SK-N-SH (cell line): ENCODE measurements at regions not wholly inside any gene's neighbourhood (a gene's known extent, or its start where the extent isn't known, plus 50 kb on each side); places are given as distances from the start of the nearest gene placed in this dataset.

Experiments
- CTCF ChIA-PET: fragments of 300-600, 350-600 bp; formaldehyde crosslinking; extraction: SDS; loops from one replicate; lab custom pipeline; 2021; lab: Yijun Ruan, JAX
- POLR2A ChIA-PET: fragments of 350-600 bp; sonication (Branson Sonifier 250); formaldehyde crosslinking; extraction: SDS; loops from one replicate; lab custom pipeline; 2020; ENCODE audit warnings: antibody characterized with exemption, inconsistent platforms; lab: Yijun Ruan, JAX
- DNase-seq: peaks from one replicate; pipeline ENCODE4 v3.0.0; 2012
- H2AFZ ChIP-seq: fragments of 200-600 bp; sonication (generic); 2 replicates; pipeline ENCODE4 v1.8.1; 2016; ENCODE audit warnings: antibody characterized with exemption, mild to moderate bottlenecking, low read depth
- H3F3A ChIP-seq: fragments of 200-600 bp; sonication (generic); replicated peaks from 2 replicates; pipeline ENCODE3; 2016; ENCODE audit warnings: antibody characterized with exemption, mild to moderate bottlenecking; ENCODE audit not compliant: insufficient read depth
- H3K27ac ChIP-seq, 2 experiments: fragments of 200-500 bp in 1 of 2; fragments of 200-600 bp in 1 of 2; sonication (Bioruptor generic) in 1 of 2; sonication (generic), shearing (Covaris generic) in 1 of 2; 2 replicates each; pipeline versions ENCODE4 v1.5.1 to v1.6.1; 2014 to 2016; ENCODE audit warnings: low read depth in 2 of 2, inconsistent platforms in 1 of 2, low read length in 1 of 2, mild to moderate bottlenecking in 1 of 2, mixed read lengths in 1 of 2
- H3K27me3 ChIP-seq: fragments of 200-600 bp; sonication (generic), shearing (Covaris generic); 2 replicates; pipeline ENCODE4 v1.6.1; 2016; ENCODE audit warnings: mixed run types; ENCODE audit not compliant: insufficient read depth
- H3K36me3 ChIP-seq, 2 experiments: fragments of 200-500 bp in 1 of 2; fragments of 200-600 bp in 1 of 2; sonication (Bioruptor generic) in 1 of 2; sonication (generic) in 1 of 2; replicated peaks in 1 of 2; 2 replicates each; pipeline versions ENCODE3 to v1.5.1; 2014 to 2016; ENCODE audit warnings: low read length in 1 of 2, mild to moderate bottlenecking in 1 of 2; ENCODE audit not compliant: insufficient read depth in 2 of 2, control insufficient read depth in 1 of 2
- H3K4me1 ChIP-seq, 2 experiments: fragments of 200-500 bp in 1 of 2; fragments of 200-600 bp in 1 of 2; sonication (Bioruptor generic) in 1 of 2; sonication (generic), shearing (Covaris generic) in 1 of 2; 2 replicates each; pipeline versions ENCODE4 v1.5.1 to v1.6.1; 2014 to 2016; ENCODE audit warnings: low read depth in 1 of 2, low read length in 1 of 2, mixed run types in 1 of 2; ENCODE audit not compliant: insufficient read depth in 2 of 2, control insufficient read depth in 1 of 2
- H3K4me2 ChIP-seq: fragments of 200-600 bp; sonication (generic), shearing (Covaris generic); 2 replicates; pipeline ENCODE4 v1.6.1; 2017; ENCODE audit warnings: mixed run types
- H3K4me3 ChIP-seq, 2 experiments: fragments of 200-500 bp in 1 of 2; fragments of 200-600 bp in 1 of 2; sonication (Bioruptor generic) in 1 of 2; sonication (generic), shearing (Covaris generic) in 1 of 2; 2 replicates each; pipeline versions ENCODE4 v1.5.1 to v1.8.1; 2014 to 2016; ENCODE audit warnings: low read depth in 2 of 2, inconsistent platforms in 1 of 2, low read length in 1 of 2, mild to moderate bottlenecking in 1 of 2, mixed read lengths in 1 of 2, moderate library complexity in 1 of 2
- H3K79me2 ChIP-seq: fragments of 200-600 bp; sonication (generic); 2 replicates; pipeline ENCODE4 v1.8.1; 2017; ENCODE audit warnings: mild to moderate bottlenecking; ENCODE audit not compliant: insufficient read depth
- H3K9ac ChIP-seq: fragments of 200-600 bp; sonication (generic); 2 replicates; pipeline ENCODE4 v1.6.1; 2017; ENCODE audit warnings: mixed run types
- H3K9me2 ChIP-seq: fragments of 200-600 bp; sonication (generic); 2 replicates; pipeline ENCODE4 v1.6.1; 2017; ENCODE audit warnings: mixed run types
- H3K9me3 ChIP-seq: fragments of 200-600 bp; sonication (generic); 2 replicates; pipeline ENCODE4 v1.6.1; 2017; ENCODE audit warnings: mixed run types, mild to moderate bottlenecking, moderate library complexity
- H4K20me1 ChIP-seq: fragments of 200-600 bp; sonication (generic); 2 replicates; pipeline ENCODE4 v1.6.1; 2017; ENCODE audit warnings: mild to moderate bottlenecking, mixed run types; ENCODE audit not compliant: insufficient read depth
- CHD2 ChIP-seq: fragments of 150-350 bp; IDR thresholded peaks from 2 replicates; pipeline ENCODE4 v1.6.1; 2018; ENCODE audit warnings: low read length; ENCODE audit not compliant: partially characterized antibody
- CTCF ChIP-seq: fragments of 200-600 bp; sonication (generic); IDR thresholded peaks from 2 replicates; pipeline ENCODE4 v1.6.1; 2017; ENCODE audit warnings: antibody characterized with exemption, mild to moderate bottlenecking, moderate library complexity
- EZH2phosphoT487 ChIP-seq: fragments of 200-600 bp; sonication (generic); IDR thresholded peaks from 2 replicates; pipeline ENCODE4 v1.6.1; 2017; ENCODE audit warnings: low read depth, mixed run types, mild to moderate bottlenecking, antibody characterized with exemption, moderate library complexity, borderline replicate concordance
- FOSL2 ChIP-seq: IDR thresholded peaks from 2 replicates; pipeline ENCODE4 v1.4.0; 2012; ENCODE audit warnings: low read depth, mild to moderate bottlenecking, moderate library complexity, borderline replicate concordance
- MXI1 ChIP-seq: IDR thresholded peaks from 2 replicates; pipeline ENCODE4 v1.6.1; 2012; ENCODE audit warnings: mild to moderate bottlenecking, low read depth, low read length, improper control_type of control experiment
- REST ChIP-seq: IDR thresholded peaks from 2 replicates; pipeline ENCODE4 v1.6.1; 2012; ENCODE audit warnings: mild to moderate bottlenecking, low read depth, low read length, moderate library complexity
- RFX5 ChIP-seq: IDR thresholded peaks from 2 replicates; pipeline ENCODE4 v1.6.1; 2012; ENCODE audit warnings: mild to moderate bottlenecking, improper control_type of control experiment, low read length
- TEAD4 ChIP-seq: IDR thresholded peaks from 2 replicates; pipeline ENCODE4 v1.4.0; 2012; ENCODE audit warnings: mild to moderate bottlenecking, borderline replicate concordance; ENCODE audit not compliant: insufficient read depth
- WGBS: methylation state at CpG from one replicate; pipeline ENCODE4 v1.1.6; 2017; ENCODE audit warnings: low lambda C conversion rate; 5-methylcytosine and 5-hydroxymethylcytosine counted together

GRCh38 chr2:204333861-204334260 is 211.4 kb upstream of the PARD3B start:
- POLR2A ChIA-PET: no interaction called here

More at GRCh38 chr2:204333861-204334260, 211.4 kb upstream of the PARD3B start:
- Histone ChIP-seq H3K36me3 (no peaks in the 10 kb centered on the region), H3K27ac (no peak overlapping the region), H3K4me2 (no peak overlapping the region), H3K4me3 (no peak overlapping the region), H3K79me2 (no peaks in the 10 kb centered on the region), H3K27me3 (no peaks in the 10 kb centered on the region), H3F3A (no peaks in the 10 kb centered on the region), H3K4me1 (peaks cover 0 to 7% of the 10 kb centered on the region in 2 experiments; a peak in 1 of 4 replicates), H3K9me3 (no peaks in the 10 kb centered on the region), H4K20me1 (no peaks in the 10 kb centered on the region), H2AFZ (no peak overlapping the region), H3K9ac (no peak overlapping the region), H3K9me2 (no peaks in the 10 kb centered on the region)
- no peak for TF ChIP-seq REST
- no peak for TF ChIP-seq RFX5
- TF ChIP-seq CHD2: no peak
- TF ChIP-seq MXI1: no peak
- no peak for TF ChIP-seq FOSL2
- no peak for TF ChIP-seq CTCF
- no peak for TF ChIP-seq EZH2phosphoT487
- no peak for TF ChIP-seq TEAD4
- CTCF ChIA-PET: no interaction called here
- WGBS: 68% methylated on average over 3 of the region's 3 CpGs
- DNase-seq: no peak
